Body of pancreas (tissue), 4 donors: ENCODE measurements at regions not wholly inside any gene's neighbourhood (a gene's known extent, or its start where the extent isn't known, plus 50 kb on each side); places are given as distances from the start of the nearest gene placed in this dataset.

ENCODE experiments used
- POLR2A ChIP-seq, 3 donors: fragments of 450-650 bp; IDR thresholded peaks; one replicate each; pipeline ENCODE4 v1.6.1; 2016; ENCODE audit warnings: antibody characterized with exemption in 3 of 3, mild to moderate bottlenecking in 2 of 3
- TF ChIP-seq, protein P1 (sequence below), 7 experiments: fragments of 450-650 bp in 4 of 7; fragments of 200-600 bp in 3 of 7; sonication (generic) in 3 of 7; IDR thresholded peaks; one replicate each; pipeline ENCODE4 v1.5.1; 2016 to 2019; ENCODE audit warnings: antibody characterized with exemption in 7 of 7

DNA sequence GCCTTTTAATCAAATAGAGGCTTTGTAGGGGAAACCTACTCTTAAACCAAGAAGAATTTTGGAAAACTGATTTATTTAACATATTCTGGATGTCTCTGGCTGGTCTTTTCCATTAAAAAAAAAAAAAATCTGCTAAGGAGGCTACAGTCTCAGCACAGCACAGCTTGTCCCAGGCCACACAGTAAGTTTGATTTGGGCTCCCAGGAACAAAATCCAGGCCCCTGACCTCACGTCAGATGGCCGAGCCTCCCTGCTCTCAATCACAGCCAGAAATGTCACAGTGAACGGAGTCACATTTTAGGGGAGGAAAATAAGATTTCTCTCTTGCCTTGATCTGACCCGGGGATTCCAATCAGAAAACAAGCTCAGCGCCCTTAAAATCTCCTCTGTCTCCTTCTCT lies 72.9 kb upstream of the TBX5 start:
- TF ChIP-seq, protein P1, sequence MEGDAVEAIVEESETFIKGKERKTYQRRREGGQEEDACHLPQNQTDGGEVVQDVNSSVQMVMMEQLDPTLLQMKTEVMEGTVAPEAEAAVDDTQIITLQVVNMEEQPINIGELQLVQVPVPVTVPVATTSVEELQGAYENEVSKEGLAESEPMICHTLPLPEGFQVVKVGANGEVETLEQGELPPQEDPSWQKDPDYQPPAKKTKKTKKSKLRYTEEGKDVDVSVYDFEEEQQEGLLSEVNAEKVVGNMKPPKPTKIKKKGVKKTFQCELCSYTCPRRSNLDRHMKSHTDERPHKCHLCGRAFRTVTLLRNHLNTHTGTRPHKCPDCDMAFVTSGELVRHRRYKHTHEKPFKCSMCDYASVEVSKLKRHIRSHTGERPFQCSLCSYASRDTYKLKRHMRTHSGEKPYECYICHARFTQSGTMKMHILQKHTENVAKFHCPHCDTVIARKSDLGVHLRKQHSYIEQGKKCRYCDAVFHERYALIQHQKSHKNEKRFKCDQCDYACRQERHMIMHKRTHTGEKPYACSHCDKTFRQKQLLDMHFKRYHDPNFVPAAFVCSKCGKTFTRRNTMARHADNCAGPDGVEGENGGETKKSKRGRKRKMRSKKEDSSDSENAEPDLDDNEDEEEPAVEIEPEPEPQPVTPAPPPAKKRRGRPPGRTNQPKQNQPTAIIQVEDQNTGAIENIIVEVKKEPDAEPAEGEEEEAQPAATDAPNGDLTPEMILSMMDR (IDR thresholded peaks at IDR 0.05), result no peak
- TF ChIP-seq POLR2A (IDR thresholded peaks at IDR 0.05), result no peak
